Ammon's horn (tissue), 1 donor: ENCODE measurements at regions not wholly inside any gene's neighbourhood (a gene's known extent, or its start where the extent isn't known, plus 50 kb on each side); places are given as distances from the start of the nearest gene placed in this dataset.
"Not testable (repeated sequence)": the region's sequence is repeated elsewhere in the genome, so short reads cannot be mapped to it uniquely, and the experiment has no call there.

Source experiments
- DNase-seq: peaks from one replicate; pipeline ENCODE4 v3.0.0-alpha.2; 2016; ENCODE audit warnings: low spot score

- no peak for DNase-seq
Observed at GRCh38 chr7:112540839-112541577, 60.2 kb downstream of the LSMEM1 start.

GRCh38 chr7:112546723-112547513, 66.1 kb downstream of the LSMEM1 start:
- DNase-seq, result no peak

GRCh38 chr7:112547916-112548315, 67.1 kb downstream of the LSMEM1 start:
- DNase-seq, result no peak

GRCh38 chr7:112550468-112551060, 69.8 kb downstream of the LSMEM1 start:
- DNase-seq, result peak; percentile 33

- not testable (repeated sequence) for DNase-seq
Observed at GRCh38 chr7:112551521-112551920, 70.7 kb downstream of the LSMEM1 start.

GRCh38 chr7:112554591-112554990, 73.8 kb downstream of the LSMEM1 start:
- DNase-seq, result no peak

- no peak for DNase-seq
Observed at GRCh38 chr7:112556633-112557032, 75.8 kb downstream of the LSMEM1 start.

GRCh38 chr7:112566442-112567324, 85.9 kb downstream of the LSMEM1 start:
- no peak for DNase-seq

- DNase-seq, result no peak
Observed at GRCh38 chr7:112567388-112567787, 86.6 kb downstream of the LSMEM1 start.

- DNase-seq, result no peak
Observed at GRCh38 chr7:112571852-112572607, 91.2 kb downstream of the LSMEM1 start.

GRCh38 chr7:112572669-112573301, 92.0 kb downstream of the LSMEM1 start:
- DNase-seq, result no peak

- DNase-seq, result no peak
Observed at GRCh38 chr7:112573302-112574039, 92.7 kb downstream of the LSMEM1 start.

GRCh38 chr7:112575864-112576263, 95.1 kb downstream of the LSMEM1 start:
- DNase-seq, result no peak

GRCh38 chr7:112579388-112579787, 98.6 kb downstream of the LSMEM1 start:
- no peak for DNase-seq

GRCh38 chr7:112580717-112581435, 100.1 kb downstream of the LSMEM1 start:
- no peak for DNase-seq

GRCh38 chr7:112581529-112581928, 100.7 kb downstream of the LSMEM1 start:
- DNase-seq, result no peak

GRCh38 chr7:112584290-112584689, 103.5 kb downstream of the LSMEM1 start:
- no peak for DNase-seq

- no peak for DNase-seq
Observed at GRCh38 chr7:112587504-112587903, 106.7 kb downstream of the LSMEM1 start.

GRCh38 chr7:112592565-112593263, 111.9 kb downstream of the LSMEM1 start:
- DNase-seq, result not testable (repeated sequence)
